ENCODE measurements at regions not wholly inside any gene's neighbourhood (a gene's known extent, or its start where the extent isn't known, plus 50 kb on each side); places are given as distances from the start of the nearest gene placed in this dataset.

- intact Hi-C loops (cut with DNase I), result no loop called here
- Histone ChIP-seq H3K27ac (no peak overlapping the region), H3K27me3 (no peaks in the 10 kb centered on the region), H3K4me3 (no peak overlapping the region), H3K9me3 (no peaks in the 10 kb centered on the region), H3K4me1 (no peaks in the 10 kb centered on the region), H3K9ac (ENCODE audit: low read depth in 2 of 2, low read length in 2 of 2) (no peak overlapping the region), H3K36me3 (no peaks in the 10 kb centered on the region)
- TF ChIP-seq CTCF (IDR thresholded peaks at IDR 0.05), result no peak
- no peak for DNase-seq
Measured at GRCh38 chr4:147299205-147299604, 181.7 kb upstream of the EDNRA start.

GRCh38 chr4:147303174-147303872 lies 177.6 kb upstream of the EDNRA start:
- Histone ChIP-seq H3K27ac (no peak overlapping the region), H3K4me3 (no peak overlapping the region), H3K9ac (ENCODE audit: low read depth in 2 of 2, low read length in 2 of 2) (no peak overlapping the region), H3K36me3 (no peaks in the 10 kb centered on the region), H3K4me1 (no peaks in the 10 kb centered on the region), H3K9me3 (no peaks in the 10 kb centered on the region), H3K27me3 (no peaks in the 10 kb centered on the region)
- TF ChIP-seq CTCF (IDR thresholded peaks at IDR 0.05), result no peak
- intact Hi-C loops (cut with DNase I), result no loop called here
- no peak for DNase-seq

GRCh38 chr4:147303873-147304229 lies 177.0 kb upstream of the EDNRA start:
- Histone ChIP-seq H3K9me3 (no peaks in the 10 kb centered on the region), H3K4me1 (no peaks in the 10 kb centered on the region), H3K27ac (no peak overlapping the region), H3K36me3 (no peaks in the 10 kb centered on the region), H3K4me3 (no peak overlapping the region), H3K27me3 (no peaks in the 10 kb centered on the region), H3K9ac (ENCODE audit: low read depth in 2 of 2, low read length in 2 of 2) (no peak overlapping the region)
- intact Hi-C loops (cut with DNase I), result no loop called here
- DNase-seq, result no peak
- no peak for TF ChIP-seq CTCF (IDR thresholded peaks at IDR 0.05)

GRCh38 chr4:147307896-147308674 lies 172.8 kb upstream of the EDNRA start:
- Histone ChIP-seq H3K9ac (ENCODE audit: low read depth in 2 of 2, low read length in 2 of 2) (no peak overlapping the region), H3K27ac (no peak overlapping the region), H3K27me3 (no peaks in the 10 kb centered on the region), H3K4me3 (no peak overlapping the region), H3K36me3 (no peaks in the 10 kb centered on the region), H3K4me1 (no peaks in the 10 kb centered on the region), H3K9me3 (no peaks in the 10 kb centered on the region)
- no peak for TF ChIP-seq CTCF (IDR thresholded peaks at IDR 0.05)
- no peak for DNase-seq
- intact Hi-C loops (cut with DNase I), result no loop called here

- H3K27me3 ChIP-seq, result no peaks in the 10 kb centered on the region
- H3K36me3 ChIP-seq, result no peaks in the 10 kb centered on the region
- H3K9me3 ChIP-seq, result no peaks in the 10 kb centered on the region
- intact Hi-C loops (cut with DNase I), result no loop called here
- TF ChIP-seq CTCF (IDR thresholded peaks at IDR 0.05), result no peak
- H3K4me1 ChIP-seq, result no peaks in the 10 kb centered on the region
- no peak overlapping the region for H3K27ac ChIP-seq
- no peak overlapping the region for H3K4me3 ChIP-seq
- DNase-seq, result no peak
- H3K9ac ChIP-seq (ENCODE audit: low read depth in 2 of 2, low read length in 2 of 2), result no peak overlapping the region
Measured at GRCh38 chr4:147309434-147309833, 171.5 kb upstream of the EDNRA start.

Data from colonic mucosa (tissue), 4 donors.